ENCODE measurements at regions not wholly inside any gene's neighbourhood (a gene's known extent, or its start where the extent isn't known, plus 50 kb on each side); places are given as distances from the start of the nearest gene placed in this dataset.
A peak's percentile ranks its signal among the peaks of the same experiment; 100 is the strongest.

- no peaks in the 10 kb centered on the region; a peak in 2 of 5 replicates for H3K36me3 ChIP-seq (replicated peaks in 1 of 2; ENCODE audit: control insufficient read depth in 1 of 2, insufficient read depth in 2 of 2, low read length in 2 of 2)
- no peak for TF ChIP-seq SIX4 (CRISPR knock-in tag; IDR thresholded peaks at IDR 0.05)
- TF ChIP-seq AGO2 (optimal IDR thresholded peaks at IDR 0.05; ENCODE audit: low read depth, low read length) = peak; percentile 15
- 0 out of 2 replicates have a peak, but pooled peaks have one; percentile 3 for TF ChIP-seq POLR2G (IDR thresholded peaks at IDR 0.05; ENCODE audit: low read depth, low read length)
- TF ChIP-seq ZNF740 (CRISPR knock-in tag; IDR thresholded peaks at IDR 0.05) = no peak
- peak; percentile 3; the same call in 1 of the 2 replicates for TF ChIP-seq CEBPB (IDR thresholded peaks at IDR 0.05; ENCODE audit: borderline replicate concordance, low read depth, low read length)
- no peak overlapping the region for H3K27ac ChIP-seq (ENCODE audit: extremely low read length, insufficient read depth, low read length)
- DNase-seq (ENCODE audit: low spot score) (no peak), ATAC-seq (no peak), FAIRE-seq (no peak)
- intact Hi-C loops (cut with micrococcal nuclease; ENCODE audit: unreplicated experiment) = no loop called here
- no peaks in the 10 kb centered on the region for H3K4me1 ChIP-seq (ENCODE audit: insufficient read depth, low read length)
- ChIA-PET CTCF (ENCODE audit: low intra/inter-chr PET ratio, low total read pairs) (no interaction called here), POLR2A (no interaction called here)
- H3K4me2 ChIP-seq (ENCODE audit: low read depth, low read length) = no peak overlapping the region
- no peak overlapping the region for H3K4me3 ChIP-seq (replicated peaks in 1 of 3; ENCODE audit: insufficient read depth in 1 of 3, low read depth in 2 of 3, low read length in 3 of 3)
- 35% methylated on average over 4 of the region's 10 CpGs for WGBS (ENCODE audit: low lambda C conversion rate)
- BruUV-seq (replicated peaks) = no TSS peak
- in situ Hi-C loops (cut with HindIII; ENCODE audit: extremely low pct_ligation_motif_present, low pct_unique_long_range_greater_than_20kb) = no loop called here
- H2AFZ ChIP-seq (ENCODE audit: low read length) = no peak overlapping the region
- no peaks in the 10 kb centered on the region for H4K20me1 ChIP-seq (ENCODE audit: insufficient read depth, low read length)
- H3K27me3 ChIP-seq (ENCODE audit: control insufficient read depth in 1 of 2, insufficient read depth in 2 of 2, low read length in 2 of 2) = peaks cover 8 to 24% of the 10 kb centered on the region in 2 experiments
- H3K79me2 ChIP-seq (ENCODE audit: insufficient read depth, low read length) = no peaks in the 10 kb centered on the region
- H3K9ac ChIP-seq (ENCODE audit: insufficient read depth, low read depth, low read length) = no peak overlapping the region
- H3K9me3 ChIP-seq (ENCODE audit: low read length) = no peaks in the 10 kb centered on the region
These were observed 55.1 kb downstream of the PLXNA1 start for GRCh38 chr3:127037971-127038446.

GRCh38 chr3:127038466-127038865 lies 55.6 kb downstream of the PLXNA1 start:
- no peak for FAIRE-seq
- intact Hi-C loops (cut with micrococcal nuclease; ENCODE audit: unreplicated experiment) (no loop called here), in situ Hi-C loops (cut with HindIII; ENCODE audit: extremely low pct_ligation_motif_present, low pct_unique_long_range_greater_than_20kb) (no loop called here)
- H2AFZ ChIP-seq (ENCODE audit: low read length) = no peak overlapping the region
- no peaks in the 10 kb centered on the region for H3K9me3 ChIP-seq (ENCODE audit: low read length)
- no peaks in the 10 kb centered on the region for H4K20me1 ChIP-seq (ENCODE audit: insufficient read depth, low read length)
- no TSS peak for BruUV-seq (replicated peaks)
- no peaks in the 10 kb centered on the region; a peak in 1 of 5 replicates for H3K36me3 ChIP-seq (replicated peaks in 1 of 2; ENCODE audit: control insufficient read depth in 1 of 2, insufficient read depth in 2 of 2, low read length in 2 of 2)
- no peak for DNase-seq (ENCODE audit: low spot score)
- WGBS (ENCODE audit: low lambda C conversion rate) = 84% methylated on average over 12 of the region's 14 CpGs
- no peak overlapping the region for H3K9ac ChIP-seq (ENCODE audit: insufficient read depth, low read depth, low read length)
- no peak overlapping the region for H3K4me2 ChIP-seq (ENCODE audit: low read depth, low read length)
- H3K27me3 ChIP-seq (ENCODE audit: control insufficient read depth in 1 of 2, insufficient read depth in 2 of 2, low read length in 2 of 2) = peaks cover 10 to 24% of the 10 kb centered on the region in 2 experiments
- H3K4me3 ChIP-seq (replicated peaks in 1 of 3; ENCODE audit: insufficient read depth in 1 of 3, low read depth in 2 of 3, low read length in 3 of 3) = no peak overlapping the region
- no peaks in the 10 kb centered on the region for H3K4me1 ChIP-seq (ENCODE audit: insufficient read depth, low read length)
- no peaks in the 10 kb centered on the region for H3K79me2 ChIP-seq (ENCODE audit: insufficient read depth, low read length)
- no peak for ATAC-seq
- no peak overlapping the region for H3K27ac ChIP-seq (ENCODE audit: extremely low read length, insufficient read depth, low read length)
- POLR2A ChIA-PET = no interaction called here
- CTCF ChIA-PET (ENCODE audit: low intra/inter-chr PET ratio, low total read pairs) = no interaction called here
- TF ChIP-seq, protein P1, sequence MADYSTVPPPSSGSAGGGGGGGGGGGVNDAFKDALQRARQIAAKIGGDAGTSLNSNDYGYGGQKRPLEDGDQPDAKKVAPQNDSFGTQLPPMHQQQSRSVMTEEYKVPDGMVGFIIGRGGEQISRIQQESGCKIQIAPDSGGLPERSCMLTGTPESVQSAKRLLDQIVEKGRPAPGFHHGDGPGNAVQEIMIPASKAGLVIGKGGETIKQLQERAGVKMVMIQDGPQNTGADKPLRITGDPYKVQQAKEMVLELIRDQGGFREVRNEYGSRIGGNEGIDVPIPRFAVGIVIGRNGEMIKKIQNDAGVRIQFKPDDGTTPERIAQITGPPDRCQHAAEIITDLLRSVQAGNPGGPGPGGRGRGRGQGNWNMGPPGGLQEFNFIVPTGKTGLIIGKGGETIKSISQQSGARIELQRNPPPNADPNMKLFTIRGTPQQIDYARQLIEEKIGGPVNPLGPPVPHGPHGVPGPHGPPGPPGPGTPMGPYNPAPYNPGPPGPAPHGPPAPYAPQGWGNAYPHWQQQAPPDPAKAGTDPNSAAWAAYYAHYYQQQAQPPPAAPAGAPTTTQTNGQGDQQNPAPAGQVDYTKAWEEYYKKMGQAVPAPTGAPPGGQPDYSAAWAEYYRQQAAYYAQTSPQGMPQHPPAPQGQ (CRISPR knock-in tag; IDR thresholded peaks at IDR 0.05; ENCODE audit: borderline replicate concordance) = no peak
- TF ChIP-seq NCOA2 (CRISPR knock-in tag; IDR thresholded peaks at IDR 0.05) (no peak), TIGD3 (CRISPR knock-in tag; IDR thresholded peaks at IDR 0.05; ENCODE audit: borderline replicate concordance) (no peak), NFRKB (IDR thresholded peaks at IDR 0.05) (no peak), SP2 (CRISPR knock-in tag; IDR thresholded peaks at IDR 0.05) (no peak), ZNF430 (CRISPR knock-in tag; IDR thresholded peaks at IDR 0.05) (no peak), HMG20B (CRISPR knock-in tag; conservative IDR thresholded peaks at IDR 0.05) (no peak), PAF1 (CRISPR knock-in tag; IDR thresholded peaks at IDR 0.05) (no peak), ELF4 (CRISPR knock-in tag; IDR thresholded peaks at IDR 0.05; ENCODE audit: borderline replicate concordance) (no peak)
- TF ChIP-seq, protein P2, sequence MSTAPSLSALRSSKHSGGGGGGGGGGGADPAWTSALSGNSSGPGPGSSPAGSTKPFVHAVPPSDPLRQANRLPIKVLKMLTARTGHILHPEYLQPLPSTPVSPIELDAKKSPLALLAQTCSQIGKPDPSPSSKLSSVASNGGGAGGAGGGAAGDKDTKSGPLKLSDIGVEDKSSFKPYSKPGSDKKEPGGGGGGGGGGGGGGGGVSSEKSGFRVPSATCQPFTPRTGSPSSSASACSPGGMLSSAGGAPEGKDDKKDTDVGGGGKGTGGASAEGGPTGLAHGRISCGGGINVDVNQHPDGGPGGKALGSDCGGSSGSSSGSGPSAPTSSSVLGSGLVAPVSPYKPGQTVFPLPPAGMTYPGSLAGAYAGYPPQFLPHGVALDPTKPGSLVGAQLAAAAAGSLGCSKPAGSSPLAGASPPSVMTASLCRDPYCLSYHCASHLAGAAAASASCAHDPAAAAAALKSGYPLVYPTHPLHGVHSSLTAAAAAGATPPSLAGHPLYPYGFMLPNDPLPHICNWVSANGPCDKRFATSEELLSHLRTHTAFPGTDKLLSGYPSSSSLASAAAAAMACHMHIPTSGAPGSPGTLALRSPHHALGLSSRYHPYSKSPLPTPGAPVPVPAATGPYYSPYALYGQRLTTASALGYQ (CRISPR knock-in tag; IDR thresholded peaks at IDR 0.05) = no peak
